ENCODE measurements at regions not wholly inside any gene's neighbourhood (a gene's known extent, or its start where the extent isn't known, plus 50 kb on each side); places are given as distances from the start of the nearest gene placed in this dataset.

- DNase-seq: no peak
- intact Hi-C loops (cut with DNase I): no loop called here
- H3K4me3 ChIP-seq: no peak overlapping the region
- H3K4me1 ChIP-seq: no peaks in the 10 kb centered on the region
- TF ChIP-seq, protein P1, sequence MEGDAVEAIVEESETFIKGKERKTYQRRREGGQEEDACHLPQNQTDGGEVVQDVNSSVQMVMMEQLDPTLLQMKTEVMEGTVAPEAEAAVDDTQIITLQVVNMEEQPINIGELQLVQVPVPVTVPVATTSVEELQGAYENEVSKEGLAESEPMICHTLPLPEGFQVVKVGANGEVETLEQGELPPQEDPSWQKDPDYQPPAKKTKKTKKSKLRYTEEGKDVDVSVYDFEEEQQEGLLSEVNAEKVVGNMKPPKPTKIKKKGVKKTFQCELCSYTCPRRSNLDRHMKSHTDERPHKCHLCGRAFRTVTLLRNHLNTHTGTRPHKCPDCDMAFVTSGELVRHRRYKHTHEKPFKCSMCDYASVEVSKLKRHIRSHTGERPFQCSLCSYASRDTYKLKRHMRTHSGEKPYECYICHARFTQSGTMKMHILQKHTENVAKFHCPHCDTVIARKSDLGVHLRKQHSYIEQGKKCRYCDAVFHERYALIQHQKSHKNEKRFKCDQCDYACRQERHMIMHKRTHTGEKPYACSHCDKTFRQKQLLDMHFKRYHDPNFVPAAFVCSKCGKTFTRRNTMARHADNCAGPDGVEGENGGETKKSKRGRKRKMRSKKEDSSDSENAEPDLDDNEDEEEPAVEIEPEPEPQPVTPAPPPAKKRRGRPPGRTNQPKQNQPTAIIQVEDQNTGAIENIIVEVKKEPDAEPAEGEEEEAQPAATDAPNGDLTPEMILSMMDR (IDR thresholded peaks at IDR 0.05): no peak
- no peak for TF ChIP-seq POLR2A (IDR thresholded peaks at IDR 0.05)
- ATAC-seq: no peak
- 36% methylated on average over 1 of the region's 2 CpGs for WGBS (ENCODE audit: insufficient coverage, low coverage, low lambda C conversion rate, missing lambda C conversion rate)
- no peaks in the 10 kb centered on the region for H3K27me3 ChIP-seq
- no peaks in the 10 kb centered on the region for H3K36me3 ChIP-seq
- H3K9me3 ChIP-seq: no peaks in the 10 kb centered on the region
- H3K27ac ChIP-seq: no peak overlapping the region
These were observed 245.4 kb downstream of the DIO2 start for GRCh38 chr14:79965896-79966295.

DNA sequence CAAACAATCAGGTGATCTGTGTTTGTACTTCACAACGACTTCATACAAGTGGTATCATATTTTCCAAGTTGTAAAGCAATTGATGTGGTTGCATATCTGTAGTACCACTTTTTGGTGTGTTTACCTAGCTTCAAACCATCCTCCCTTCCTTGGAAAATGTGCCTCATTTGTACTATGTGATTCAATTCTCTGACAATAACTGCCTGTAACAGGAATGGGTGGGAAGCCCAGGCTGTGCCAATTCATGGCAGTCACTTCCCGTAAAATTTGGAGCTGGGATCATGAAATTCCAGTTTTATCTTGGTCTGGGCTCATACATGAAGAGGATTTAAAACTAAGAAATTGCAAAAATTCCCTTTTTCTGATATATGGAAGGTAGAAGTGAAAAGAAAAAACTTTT, 250.1 kb downstream of the DIO2 start:
- intact Hi-C loops (cut with DNase I): no loop called here
- TF ChIP-seq POLR2A (IDR thresholded peaks at IDR 0.05): no peak
- TF ChIP-seq, protein P1 (IDR thresholded peaks at IDR 0.05): no peak
- H3K36me3 ChIP-seq: no peaks in the 10 kb centered on the region
- H3K4me1 ChIP-seq: no peaks in the 10 kb centered on the region
- H3K27me3 ChIP-seq: no peaks in the 10 kb centered on the region
- no peaks in the 10 kb centered on the region for H3K9me3 ChIP-seq
- H3K27ac ChIP-seq: no peak overlapping the region
- no peak for ATAC-seq
- no peak for DNase-seq
- H3K4me3 ChIP-seq: no peak overlapping the region
- 54% methylated on average over 2 of the region's 2 CpGs for WGBS (ENCODE audit: insufficient coverage, low coverage, low lambda C conversion rate, missing lambda C conversion rate)

DNA sequence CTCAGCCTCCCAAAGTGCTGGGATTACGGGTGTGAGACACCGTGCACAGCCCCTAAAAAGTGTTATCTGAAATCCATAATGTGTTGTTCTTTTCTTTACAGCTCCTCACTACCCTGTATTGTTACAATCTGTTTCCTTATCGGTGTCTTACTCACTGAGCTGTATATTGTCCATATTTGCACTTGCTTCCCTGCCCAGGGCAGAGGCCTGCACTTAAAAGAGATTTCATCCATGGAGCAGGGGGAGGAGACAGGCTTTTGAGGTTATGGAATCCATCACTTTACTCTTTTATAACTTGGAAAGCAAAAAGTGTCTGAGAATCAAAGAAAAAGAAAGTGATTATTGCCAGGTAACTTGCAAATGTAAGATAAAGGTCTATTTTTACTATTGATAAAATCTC, 251.0 kb downstream of the DIO2 start:
- no peak for ATAC-seq
- H3K27me3 ChIP-seq: no peaks in the 10 kb centered on the region
- H3K9me3 ChIP-seq: no peaks in the 10 kb centered on the region
- H3K27ac ChIP-seq: no peak overlapping the region
- no peak for DNase-seq
- 61% methylated on average over 3 of the region's 3 CpGs for WGBS (ENCODE audit: insufficient coverage, low coverage, low lambda C conversion rate, missing lambda C conversion rate)
- no peaks in the 10 kb centered on the region for H3K4me1 ChIP-seq
- intact Hi-C loops (cut with DNase I): no loop called here
- no peak overlapping the region for H3K4me3 ChIP-seq
- no peak for TF ChIP-seq POLR2A (IDR thresholded peaks at IDR 0.05)
- TF ChIP-seq, protein P1 (IDR thresholded peaks at IDR 0.05): no peak
- H3K36me3 ChIP-seq: no peaks in the 10 kb centered on the region

DNA sequence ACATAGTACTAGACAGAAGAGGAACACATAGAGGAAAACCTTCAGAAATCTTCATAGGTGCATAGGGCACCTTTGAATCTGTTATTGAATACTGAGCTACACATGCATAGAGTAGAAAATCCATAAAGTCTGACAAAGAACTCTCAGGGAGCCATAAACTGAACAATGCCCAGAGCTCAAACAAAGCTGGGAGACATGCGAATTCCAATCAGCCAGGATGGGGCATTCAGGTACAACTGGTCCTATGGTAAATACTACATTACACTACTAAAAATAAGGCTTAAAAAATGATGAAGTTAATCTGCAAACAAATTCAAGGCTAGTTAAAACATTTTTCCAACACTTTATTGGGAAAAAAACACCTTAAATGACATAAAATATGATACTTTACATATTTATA, 259.7 kb downstream of the DIO2 start:
- WGBS (ENCODE audit: insufficient coverage, low coverage, low lambda C conversion rate, missing lambda C conversion rate): 33% methylated on average over 1 of the region's 1 CpG
- Histone ChIP-seq H3K9me3 (no peaks in the 10 kb centered on the region), H3K4me1 (no peaks in the 10 kb centered on the region), H3K27ac (no peak overlapping the region), H3K27me3 (no peaks in the 10 kb centered on the region), H3K4me3 (no peak overlapping the region), H3K36me3 (no peaks in the 10 kb centered on the region)
- ATAC-seq (no peak), DNase-seq (no peak)
- TF ChIP-seq, protein P1 (IDR thresholded peaks at IDR 0.05): no peak
- TF ChIP-seq POLR2A (IDR thresholded peaks at IDR 0.05): no peak
- intact Hi-C loops (cut with DNase I): no loop called here

DNA sequence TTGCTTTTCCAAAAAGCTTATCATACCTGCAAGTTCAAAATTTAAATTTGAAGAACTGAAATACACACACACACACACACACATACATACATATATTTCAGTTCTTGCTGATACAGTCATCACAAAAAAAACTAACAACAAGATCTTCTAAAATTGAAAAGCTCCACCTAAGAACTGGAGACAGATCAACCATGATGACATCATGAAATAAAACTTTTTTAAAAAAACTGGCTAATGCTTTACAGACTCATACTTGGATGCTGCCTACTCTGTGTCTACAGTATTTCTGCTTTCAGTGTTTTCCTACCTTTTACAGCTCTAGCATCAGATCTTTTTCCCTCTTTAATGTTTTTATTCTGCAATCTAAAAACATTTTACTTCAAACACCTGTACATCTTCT, 261.4 kb downstream of the DIO2 start:
- intact Hi-C loops (cut with DNase I): no loop called here
- Histone ChIP-seq H3K27ac (no peak overlapping the region), H3K27me3 (no peaks in the 10 kb centered on the region), H3K36me3 (no peaks in the 10 kb centered on the region), H3K4me1 (no peaks in the 10 kb centered on the region), H3K4me3 (no peak overlapping the region), H3K9me3 (no peaks in the 10 kb centered on the region)
- no peak for DNase-seq
- TF ChIP-seq, protein P1 (IDR thresholded peaks at IDR 0.05): no peak
- TF ChIP-seq POLR2A (IDR thresholded peaks at IDR 0.05): no peak
- no peak for ATAC-seq
